HG03045 (cell line): ENCODE measurements at regions not wholly inside any gene's neighbourhood (a gene's known extent, or its start where the extent isn't known, plus 50 kb on each side); places are given as distances from the start of the nearest gene placed in this dataset.

ENCODE experiments used
- ATAC-seq: cut with Tn5 transposase; IDR thresholded peaks from one replicate; pipeline ENCODE4 v1.9.1; 2021; ENCODE audit warnings: mild to moderate bottlenecking, moderate library complexity; ENCODE audit not compliant: unreplicated experiment

DNA sequence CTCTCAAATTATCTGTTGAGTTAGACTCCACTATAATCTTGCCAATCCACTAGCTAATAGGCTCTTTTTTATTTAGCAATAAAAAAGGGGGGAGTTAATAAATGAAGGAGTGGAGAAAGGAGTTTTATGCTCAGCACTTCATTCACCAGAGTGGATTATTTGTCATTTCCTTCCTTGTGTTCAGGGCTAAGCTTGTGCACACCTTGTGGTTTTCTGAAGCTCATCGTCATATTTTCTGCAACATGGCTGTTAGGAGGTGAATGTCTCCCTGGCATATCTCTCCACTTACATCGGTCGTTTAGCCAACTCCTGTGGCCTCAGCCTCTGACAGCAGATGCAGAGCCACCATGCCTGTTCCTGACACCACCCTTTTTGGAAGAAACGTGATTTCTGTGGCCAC, 83.9 kb upstream of the MTNR1B start:
- no peak for ATAC-seq

DNA sequence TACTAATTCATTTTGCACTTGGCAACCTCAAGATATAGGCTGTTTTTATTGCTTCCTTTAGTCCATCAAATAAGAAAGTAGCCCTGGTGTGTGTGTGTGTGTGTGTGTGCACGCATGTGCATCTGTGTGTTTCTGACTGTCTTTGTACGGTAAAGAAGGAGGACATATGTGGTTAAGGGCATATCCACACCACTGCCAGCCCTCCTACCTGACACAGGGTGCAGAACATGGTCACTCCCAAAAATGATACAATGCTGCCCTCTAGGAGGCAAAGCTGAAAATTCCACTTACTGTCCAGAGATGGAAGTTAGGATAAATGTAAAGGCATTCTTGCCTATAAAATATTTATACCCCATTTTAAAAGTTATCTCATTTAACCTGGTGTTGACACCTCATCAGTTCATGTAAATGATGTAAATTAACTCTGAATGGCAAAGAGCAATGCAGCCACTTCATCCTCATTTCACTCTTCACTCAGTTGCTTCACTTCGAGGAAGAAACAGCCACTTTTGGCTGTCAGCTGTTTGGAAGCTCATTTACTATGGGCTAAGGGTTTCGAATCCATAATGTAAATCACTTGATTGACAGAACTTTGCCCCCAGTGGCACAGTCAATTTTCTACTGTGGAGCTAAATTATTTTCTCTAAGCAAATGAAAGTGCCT, 83.1 kb upstream of the MTNR1B start:
- peak; percentile 67 for ATAC-seq

DNA sequence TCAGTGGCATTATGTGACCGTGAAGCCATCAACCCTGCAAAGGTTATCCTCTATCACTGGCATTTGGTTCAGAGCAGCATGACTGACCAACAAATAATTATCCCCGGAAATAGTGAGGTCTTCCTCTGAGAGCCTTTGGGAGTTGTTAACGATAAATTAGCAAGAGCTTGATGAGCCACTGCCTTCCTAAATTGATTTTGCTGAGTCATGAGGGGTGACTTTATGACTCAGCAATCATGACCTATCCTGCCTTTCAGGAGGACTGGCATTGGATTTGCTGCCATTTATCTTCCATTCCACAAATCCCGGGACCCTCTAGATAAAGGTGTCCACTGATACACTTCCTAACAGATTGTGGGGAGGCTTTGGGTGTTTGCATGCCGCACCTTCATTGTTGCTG, 80.8 kb upstream of the MTNR1B start:
- ATAC-seq, result no peak

DNA sequence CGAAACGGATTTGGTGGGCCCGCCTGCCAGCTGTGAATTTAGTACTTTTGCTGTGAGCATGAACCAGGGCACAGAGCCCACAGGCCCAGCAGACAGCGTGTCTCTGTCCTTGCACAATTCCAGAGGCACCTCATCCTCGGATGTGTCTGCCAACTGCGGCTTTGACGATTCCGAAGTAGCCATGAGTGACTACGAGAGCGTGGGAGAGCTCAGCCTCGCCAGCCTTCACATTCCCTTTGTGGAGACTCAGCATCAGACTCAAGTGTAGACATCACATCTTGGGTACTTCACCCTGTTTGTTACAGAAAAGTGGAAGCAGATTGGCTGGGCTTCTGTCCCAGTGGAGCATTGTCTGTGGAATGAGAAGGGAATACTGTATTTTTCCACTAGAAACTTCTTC, 78.6 kb upstream of the MTNR1B start:
- ATAC-seq, result no peak

DNA sequence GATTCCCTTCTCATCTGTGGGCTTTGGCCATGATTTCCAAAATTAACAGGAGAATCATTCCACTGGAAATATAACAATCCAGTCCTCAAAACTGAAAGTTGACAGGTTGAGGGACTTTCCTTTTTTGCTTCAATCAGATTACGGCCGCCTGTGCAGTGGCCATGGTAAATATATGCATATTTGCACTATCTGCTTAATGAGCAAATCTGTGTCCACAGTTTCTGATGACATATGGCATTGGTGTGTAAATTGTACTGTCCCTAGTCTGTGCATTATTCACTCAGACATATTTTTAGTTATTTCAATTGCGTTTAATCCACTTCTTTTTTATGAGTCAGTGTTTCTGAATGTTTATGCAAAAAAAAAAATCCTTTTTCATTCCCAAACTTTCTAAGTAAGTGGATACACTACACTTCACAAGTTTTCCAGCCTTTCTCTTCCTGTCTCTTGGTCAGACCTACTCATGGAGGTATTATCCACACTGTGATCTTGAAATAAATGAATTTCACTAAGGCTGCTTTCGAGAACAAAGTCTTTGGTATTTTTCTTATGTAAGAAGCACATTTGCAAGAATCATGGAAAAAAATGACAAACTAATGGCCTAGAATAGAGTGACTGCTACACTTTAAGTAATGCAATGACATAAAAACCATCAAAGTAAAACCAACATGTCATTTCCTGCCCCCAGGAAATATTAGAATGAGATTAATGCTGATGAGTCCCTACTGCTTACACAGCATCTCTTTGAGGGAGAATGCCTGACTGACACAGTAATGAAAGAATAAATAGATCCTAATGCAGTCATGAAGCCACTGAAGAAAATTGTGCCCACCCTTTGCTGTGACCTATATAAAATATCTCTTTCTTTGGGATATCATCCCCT, 76.4 kb upstream of the MTNR1B start:
- no peak for ATAC-seq

DNA sequence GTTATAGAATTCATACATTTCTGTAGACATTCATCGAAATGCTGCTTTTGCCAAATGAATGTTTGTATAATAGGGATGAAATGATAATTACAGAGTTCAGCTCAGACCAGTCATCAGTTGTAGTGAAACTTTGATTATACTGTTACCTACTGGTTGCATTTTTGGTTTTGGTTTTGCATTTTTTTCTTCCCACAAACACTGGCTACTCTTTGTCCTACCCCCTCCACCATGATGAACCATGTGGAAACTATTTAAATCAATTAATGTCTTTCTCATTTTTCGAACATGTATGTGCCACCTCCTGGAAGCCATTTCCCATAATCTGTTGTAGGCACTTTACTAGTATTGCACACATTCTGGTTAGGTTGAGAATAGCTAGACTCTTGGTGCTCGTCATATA, 75.3 kb upstream of the MTNR1B start:
- no peak for ATAC-seq

DNA sequence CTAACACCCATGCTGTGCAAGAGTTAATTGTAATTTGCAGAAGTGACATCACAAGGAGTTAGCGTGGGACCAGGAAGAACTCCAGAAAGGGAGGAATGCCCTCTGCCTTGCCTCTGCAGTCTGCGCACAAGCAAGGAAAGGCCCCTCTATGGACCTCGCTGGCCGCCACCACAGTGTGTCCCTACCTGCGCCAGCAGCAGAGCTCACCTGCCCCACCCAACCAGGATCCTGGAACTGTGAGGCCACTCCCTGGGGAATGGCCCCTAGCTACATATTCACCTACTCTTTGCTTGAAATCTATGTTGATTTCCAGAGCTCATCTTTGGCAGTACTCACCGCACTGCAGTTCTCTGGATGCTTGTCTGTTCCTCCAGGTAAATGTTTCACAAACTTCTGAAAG, 72.0 kb upstream of the MTNR1B start:
- no peak for ATAC-seq

DNA sequence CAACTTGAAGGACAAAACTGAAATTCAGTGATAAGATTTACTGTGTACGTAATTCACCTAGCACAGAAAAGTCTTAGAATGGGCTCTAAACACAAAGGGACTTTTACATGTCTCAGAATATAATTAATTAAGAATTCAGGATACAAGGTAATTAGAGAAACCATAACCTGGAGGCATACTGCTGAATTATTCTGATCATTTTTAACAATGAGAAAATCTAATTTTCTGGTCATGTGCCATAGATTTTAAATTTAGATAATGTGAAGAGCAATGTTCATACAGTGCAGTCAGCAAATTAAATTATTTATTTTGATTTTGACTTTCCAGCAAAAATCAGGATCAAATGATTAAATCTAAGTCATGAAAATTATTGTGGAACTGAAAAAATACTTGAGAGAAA, 67.0 kb upstream of the MTNR1B start:
- ATAC-seq, result no peak

DNA sequence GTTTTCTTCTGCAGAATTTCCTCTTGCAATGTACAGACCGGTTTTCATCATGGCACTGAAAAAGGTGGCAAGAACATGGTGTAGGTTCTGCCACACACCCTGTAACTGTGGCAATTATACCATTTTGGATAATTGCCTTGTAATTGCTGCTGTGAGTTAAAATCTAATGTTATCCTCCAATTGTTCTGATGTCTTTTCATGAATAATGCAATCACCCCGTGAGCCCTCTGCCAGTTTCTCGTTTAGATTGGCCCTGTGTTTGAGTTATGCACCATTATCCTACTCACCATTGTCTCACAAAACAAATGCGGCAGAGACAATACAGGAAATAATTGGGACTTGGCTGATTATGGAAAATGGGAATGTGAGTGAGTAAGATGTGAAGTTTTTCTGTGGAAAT, 61.8 kb upstream of the MTNR1B start:
- ATAC-seq, result no peak

DNA sequence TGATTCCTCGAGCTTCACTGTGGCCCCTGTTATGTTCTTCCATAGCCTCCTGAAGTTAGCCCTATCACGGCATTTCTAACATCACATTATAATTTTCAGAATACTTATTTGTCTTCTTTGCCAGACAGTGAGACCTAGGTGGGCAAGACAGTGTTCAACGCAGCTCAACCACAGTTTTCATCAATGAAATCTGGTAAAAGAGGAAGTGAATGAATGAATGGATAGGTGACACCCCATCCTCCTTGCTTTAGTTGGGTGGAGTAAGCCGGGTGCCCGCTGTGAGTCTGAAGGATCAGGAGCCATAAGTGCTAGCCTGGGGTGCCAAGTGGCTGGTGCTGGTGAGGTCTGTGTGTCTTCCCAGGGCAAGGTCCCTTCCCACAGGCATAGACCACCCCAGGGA, 60.2 kb upstream of the MTNR1B start:
- ATAC-seq, result no peak

DNA sequence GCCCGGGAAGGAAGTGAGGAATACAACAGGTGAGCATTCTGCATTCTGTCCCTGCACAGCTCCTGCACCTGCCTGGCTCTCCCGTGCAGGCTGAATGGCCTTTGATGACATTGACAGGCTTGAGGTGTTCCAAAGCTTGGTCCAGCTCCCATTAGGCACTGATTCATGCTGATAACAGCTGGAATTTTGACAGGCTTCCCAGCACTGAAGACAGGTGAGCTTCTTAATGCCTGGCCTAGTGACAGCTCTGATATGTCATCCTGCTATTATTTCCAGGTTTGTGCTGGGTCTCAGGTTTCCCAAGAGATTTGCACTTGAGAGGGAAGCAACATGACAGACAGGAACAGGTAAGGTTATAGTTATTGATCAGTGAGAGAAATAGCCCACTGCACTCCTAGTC, 58.0 kb upstream of the MTNR1B start:
- ATAC-seq, result no peak

DNA sequence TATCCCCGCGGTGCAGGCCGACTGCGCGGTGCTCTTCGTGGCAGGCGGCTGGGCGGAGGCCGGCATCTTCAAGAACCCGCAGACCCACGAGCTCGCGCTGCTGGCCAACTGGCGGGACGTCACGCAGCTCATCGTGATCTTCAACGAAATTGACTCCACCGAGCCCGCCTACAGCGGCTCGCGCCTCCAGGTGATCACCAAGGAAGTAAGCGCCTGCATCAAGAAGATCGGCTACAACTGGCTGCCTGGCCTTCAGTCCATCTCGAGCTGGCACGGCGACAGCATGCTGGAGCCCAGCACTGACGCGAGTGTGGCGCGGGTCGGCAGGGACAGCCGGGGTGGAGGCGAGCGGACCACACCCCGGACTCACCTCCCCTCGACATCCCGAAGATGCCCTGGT, 53.9 kb upstream of the MTNR1B start:
- no peak for ATAC-seq

DNA sequence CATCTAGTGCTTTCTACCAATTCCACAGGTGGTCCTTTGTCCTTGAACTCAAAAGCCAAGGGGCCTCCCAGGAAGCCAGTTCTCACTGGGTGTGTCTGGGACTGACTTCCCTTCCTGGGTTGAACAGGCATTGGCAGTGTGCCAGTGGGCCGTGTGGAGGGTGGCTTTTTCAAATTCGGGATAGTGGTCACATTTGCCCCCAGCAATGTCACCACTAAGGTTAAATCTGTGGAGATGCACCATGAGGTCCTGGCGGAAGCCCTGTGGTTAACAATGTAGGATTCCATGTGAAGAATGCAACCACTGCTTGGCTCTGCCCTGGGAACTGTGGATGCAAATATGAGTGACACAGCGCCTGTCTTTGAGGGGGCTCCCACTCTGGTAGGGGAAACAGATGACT, 53.2 kb upstream of the MTNR1B start:
- ATAC-seq, result no peak

DNA sequence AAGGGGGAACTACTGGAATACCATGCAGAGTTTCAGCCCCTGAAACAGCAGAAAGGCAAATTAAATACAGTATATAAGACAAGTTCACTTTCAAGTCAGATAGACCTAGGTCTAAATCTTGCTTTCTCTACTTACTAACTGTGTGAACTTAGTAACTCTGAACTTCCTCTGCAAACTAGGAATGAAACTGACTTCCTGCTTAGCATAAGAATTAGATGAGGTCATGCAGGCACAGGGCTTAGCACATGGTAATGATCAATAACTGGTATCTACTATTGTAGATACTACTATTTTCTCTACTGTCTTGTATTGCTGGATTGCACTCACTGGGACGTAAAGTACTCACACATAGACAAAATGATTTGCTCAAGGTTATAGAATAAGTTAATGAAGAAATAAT, 51.5 kb upstream of the MTNR1B start:
- ATAC-seq, result no peak

DNA sequence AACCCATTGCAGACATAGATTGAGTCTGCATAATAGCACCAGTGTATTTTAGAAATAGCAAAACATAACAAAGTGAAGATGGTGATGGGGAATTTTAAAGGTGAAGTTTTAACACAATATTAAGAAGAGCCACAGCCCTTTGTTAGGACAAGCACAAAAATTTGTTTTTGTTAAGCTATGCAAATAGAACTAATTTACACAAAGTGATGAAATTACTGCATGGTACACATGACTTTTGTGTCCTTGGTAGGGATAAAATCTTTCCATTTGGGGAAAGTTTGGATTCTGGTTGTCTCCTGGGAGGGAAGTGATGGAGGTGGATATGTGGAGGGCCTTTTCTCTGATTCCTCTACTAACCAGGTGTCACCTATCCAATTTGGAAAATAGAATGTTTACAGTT, 50.4 kb upstream of the MTNR1B start:
- no peak for ATAC-seq
